Activated effector memory CD4-positive, alpha-beta T cell treated with Interleukin-2 at 50 U/mL for 16 hours (primary cell): ENCODE measurements at regions not wholly inside any gene's neighbourhood (a gene's known extent, or its start where the extent isn't known, plus 50 kb on each side); places are given as distances from the start of the nearest gene placed in this dataset.

Experiments used
- DNase-seq: peaks from one replicate; pipeline ENCODE4 v3.0.0-alpha.2; 2020

DNA sequence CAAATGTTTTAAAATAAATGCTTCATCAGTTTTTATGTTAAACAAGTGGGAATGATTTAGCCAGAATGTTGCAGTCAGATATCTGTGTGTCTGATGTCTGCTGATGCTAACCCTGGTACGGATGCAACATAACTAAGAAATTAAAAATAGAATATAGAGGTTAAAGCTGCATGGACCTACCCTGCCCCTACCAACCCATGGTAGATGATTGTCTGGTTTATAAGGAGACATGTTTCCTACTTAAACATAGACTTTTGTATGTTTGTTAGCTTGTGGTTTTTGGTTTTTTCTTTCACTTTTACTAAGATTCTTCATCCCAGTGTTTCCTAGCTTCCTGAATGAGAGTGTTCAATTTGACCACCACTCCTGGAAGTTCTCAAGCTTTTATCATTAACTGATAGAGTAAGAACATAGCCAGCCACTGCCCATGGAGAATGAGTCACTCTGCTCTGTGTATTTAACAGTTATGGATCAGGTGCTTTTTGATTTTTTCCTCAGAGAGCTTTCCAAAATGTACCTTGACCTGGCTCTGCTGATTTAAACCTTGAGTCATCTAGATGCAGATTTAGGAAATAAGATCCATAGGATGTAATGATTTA is 70.7 kb upstream of the VEPH1 start:
- no peak for DNase-seq

DNA sequence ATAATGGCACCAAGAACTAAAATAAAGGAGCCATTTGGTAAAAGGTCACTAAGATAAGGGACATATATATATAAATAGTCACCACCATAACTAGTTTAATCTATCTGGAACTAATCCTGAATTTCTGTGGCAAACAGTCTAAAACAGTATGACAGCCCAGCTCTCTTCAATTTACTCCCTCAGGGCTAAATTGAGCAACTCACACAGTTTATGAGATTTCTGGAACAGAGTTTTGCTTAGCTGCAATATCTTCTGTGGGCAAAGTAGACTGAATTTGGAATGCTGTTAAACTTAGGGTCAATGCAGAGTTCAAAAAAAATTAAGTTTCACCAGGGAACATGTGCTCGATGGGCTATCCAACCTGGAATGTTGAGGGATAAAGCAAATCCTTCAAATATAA is 70.1 kb upstream of the VEPH1 start:
- no peak for DNase-seq

DNA sequence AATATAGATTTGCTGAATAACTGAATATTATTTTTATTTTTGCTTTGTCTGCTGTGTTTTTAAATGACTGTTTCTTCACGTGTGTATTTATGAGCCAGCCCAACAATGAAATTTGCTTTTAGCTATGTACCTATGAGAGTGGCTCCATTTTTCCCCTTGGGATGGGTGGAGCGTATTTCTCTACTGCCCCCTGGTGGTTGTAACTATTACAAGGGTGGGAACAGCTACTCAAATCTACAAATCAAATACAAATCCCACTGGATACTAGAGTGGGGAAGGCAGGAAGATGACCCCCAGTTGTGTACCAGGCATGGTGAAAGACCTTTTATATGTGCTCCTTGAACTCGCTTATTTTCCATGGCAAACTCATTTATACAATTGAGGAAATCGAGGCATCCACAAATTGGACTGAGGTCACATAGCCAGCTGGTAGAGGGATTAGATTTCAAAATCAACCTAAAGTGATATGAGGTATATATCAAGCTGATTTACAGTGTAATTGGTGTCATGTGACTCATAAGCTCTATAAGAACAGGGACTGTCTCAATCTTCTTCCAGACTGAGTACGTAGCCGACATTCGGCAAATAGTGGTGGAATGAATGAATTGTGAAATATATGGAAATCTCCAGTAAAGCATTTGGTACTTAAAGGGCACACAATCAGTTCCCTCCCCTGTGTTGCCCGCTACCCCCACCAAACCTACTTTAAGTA is 69.5 kb upstream of the VEPH1 start:
- DNase-seq, result no peak

DNA sequence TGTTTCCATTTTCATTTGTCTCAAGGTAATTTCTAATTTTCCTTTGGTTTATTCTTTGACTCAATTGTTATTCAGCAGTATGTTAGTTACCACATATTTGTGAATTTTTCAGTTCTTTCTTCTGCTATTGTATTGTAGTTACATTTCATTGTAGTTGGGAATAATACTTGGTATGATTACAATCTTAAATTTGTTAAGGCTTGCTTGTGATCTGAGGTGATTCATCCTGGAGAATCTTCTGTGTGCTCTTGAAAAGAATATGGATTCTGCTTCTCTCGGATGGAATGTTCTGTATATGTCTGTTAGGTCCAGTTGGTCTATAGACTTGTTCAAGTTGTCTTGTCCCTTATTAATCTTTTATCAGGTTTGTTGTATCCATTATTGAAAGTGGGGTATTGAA is 63.4 kb upstream of the VEPH1 start:
- DNase-seq, result no peak

DNA sequence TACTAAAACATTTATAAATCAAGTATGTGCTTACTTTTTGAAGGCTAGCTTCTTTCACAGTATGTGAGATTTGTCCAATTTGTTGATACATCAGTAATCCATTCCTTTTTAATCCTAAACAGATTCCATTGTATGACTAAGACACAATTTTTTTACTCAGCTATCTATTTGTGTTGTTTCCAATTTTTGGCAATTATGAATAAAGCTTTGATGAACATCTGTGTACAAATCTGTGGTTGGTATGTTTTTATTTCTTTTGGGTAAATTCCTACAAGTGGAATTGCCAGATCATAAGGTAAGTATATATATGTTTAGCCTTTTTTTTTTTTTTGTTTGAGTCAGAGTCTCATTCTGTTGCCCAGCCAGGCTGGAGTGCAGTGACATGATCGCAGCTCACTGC is 56.2 kb upstream of the VEPH1 start:
- no peak for DNase-seq
